CD14-positive monocyte (primary cell): ENCODE measurements at regions not wholly inside any gene's neighbourhood (a gene's known extent, or its start where the extent isn't known, plus 50 kb on each side); places are given as distances from the start of the nearest gene placed in this dataset.

Experiments used
- DNase-seq, 3 donors: peaks; one replicate each; pipeline ENCODE4 v3.0.0-alpha.2; 2011 to 2022
- H2AFZ ChIP-seq: 2 replicates; pipeline ENCODE4 v1.6.0; 2012; ENCODE audit warnings: mild to moderate bottlenecking, low read depth, low read length, inconsistent platforms; ENCODE audit not compliant: insufficient read depth, poor library complexity, severe bottlenecking
- H3K27ac ChIP-seq, 2 donors: 1 replicate in 1 of 2; 2 replicates in 1 of 2; pipeline ENCODE4 v1.5.1; 2012 to 2013; ENCODE audit warnings: low read length in 2 of 2, control low read depth in 1 of 2, inconsistent platforms in 1 of 2, low read depth in 1 of 2, mild to moderate bottlenecking in 1 of 2
- H3K27me3 ChIP-seq, 2 donors: one replicate each; pipeline versions ENCODE4 v1.6.0 to v1.6.1; 2011 to 2013; ENCODE audit warnings: low read length in 2 of 2; ENCODE audit not compliant: control insufficient read depth in 2 of 2, insufficient read depth in 2 of 2
- H3K36me3 ChIP-seq, 2 donors: replicated peaks in 1 of 2; 1 replicate in 1 of 2; 2 replicates in 1 of 2; pipeline versions ENCODE4 v1.5.1 to v1.6.1; 2012 to 2013; ENCODE audit warnings: low read length in 2 of 2, control low read depth in 1 of 2, inconsistent platforms in 1 of 2, mild to moderate bottlenecking in 1 of 2; ENCODE audit not compliant: insufficient read depth in 2 of 2, control insufficient read depth in 1 of 2
- H3K4me1 ChIP-seq, 2 donors: 1 replicate in 1 of 2; 2 replicates in 1 of 2; pipeline versions ENCODE4 v1.5.1 to v1.6.1; 2012 to 2013; ENCODE audit warnings: low read length in 2 of 2, control low read depth in 1 of 2, inconsistent platforms in 1 of 2, mild to moderate bottlenecking in 1 of 2, moderate library complexity in 1 of 2; ENCODE audit not compliant: insufficient read depth in 2 of 2, control insufficient read depth in 1 of 2
- H3K4me2 ChIP-seq: replicated peaks from 2 replicates; pipeline ENCODE3; 2012; ENCODE audit warnings: low read length, moderate library complexity, mild to moderate bottlenecking; ENCODE audit not compliant: poor library complexity, severe bottlenecking; ENCODE audit errors: extremely low read depth
- H3K4me3 ChIP-seq, 3 experiments: fragments of 200-600 bp in 1 of 3; sonication (generic) in 1 of 3; replicated peaks in 1 of 3; 1 replicate in 2 of 3; 2 replicates in 1 of 3; pipeline ENCODE4 v1.5.1; 2011 to 2013; ENCODE audit warnings: low read length in 3 of 3, mild to moderate bottlenecking in 3 of 3, control low read depth in 2 of 3, low read depth in 2 of 3, inconsistent platforms in 1 of 3, moderate library complexity in 1 of 3
- H3K79me2 ChIP-seq: 2 replicates; pipeline ENCODE4 v1.6.0; 2012; ENCODE audit warnings: mild to moderate bottlenecking, control low read depth, inconsistent platforms, low read length, moderate library complexity; ENCODE audit not compliant: insufficient read depth
- H3K9ac ChIP-seq: 2 replicates; pipeline ENCODE4 v1.6.0; 2017; ENCODE audit warnings: low read length, mild to moderate bottlenecking; ENCODE audit not compliant: insufficient read depth, poor library complexity, severe bottlenecking
- H3K9me3 ChIP-seq, 2 donors: replicated peaks in 1 of 2; 1 replicate in 1 of 2; 2 replicates in 1 of 2; pipeline versions ENCODE4 v1.5.1 to v1.6.1; 2012 to 2013; ENCODE audit warnings: low read length in 2 of 2, control low read depth in 1 of 2; ENCODE audit not compliant: control insufficient read depth in 1 of 2, insufficient read depth in 1 of 2
- H4K20me1 ChIP-seq: 2 replicates; pipeline ENCODE4 v1.6.0; 2012; ENCODE audit warnings: mild to moderate bottlenecking, low read length, control low read depth, moderate library complexity; ENCODE audit not compliant: insufficient read depth
- H3K27ac Mint-ChIP-seq, 7 donors: one replicate each; pipeline ENCODE4 v1.8.0; 2020; ENCODE audit warnings: mild to moderate bottlenecking in 7 of 7, mixed read lengths in 7 of 7, moderate library complexity in 6 of 7, inconsistent platforms in 2 of 7
- H3K27me3 Mint-ChIP-seq, 3 donors: one replicate each; pipeline ENCODE4 v1.8.0; 2021 to 2022; ENCODE audit warnings: low read depth in 3 of 3, mild to moderate bottlenecking in 3 of 3, mixed read lengths in 3 of 3, moderate library complexity in 3 of 3, inconsistent platforms in 1 of 3
- H3K36me3 Mint-ChIP-seq, 2 donors: one replicate each; pipeline ENCODE4 v1.8.0; 2020; ENCODE audit warnings: mixed read lengths in 2 of 2, inconsistent platforms in 1 of 2, mild to moderate bottlenecking in 1 of 2
- H3K4me1 Mint-ChIP-seq: one replicate; pipeline ENCODE4 v1.8.0; 2020; ENCODE audit warnings: mild to moderate bottlenecking, mixed read lengths
- H3K4me3 Mint-ChIP-seq, 2 donors: one replicate each; pipeline ENCODE4 v1.8.0; 2020; ENCODE audit warnings: mild to moderate bottlenecking in 2 of 2, mixed read lengths in 2 of 2, moderate library complexity in 1 of 2
- H3K9me3 Mint-ChIP-seq, 7 donors: one replicate each; pipeline ENCODE4 v1.8.0; 2020 to 2022; ENCODE audit warnings: mixed read lengths in 7 of 7, mild to moderate bottlenecking in 6 of 7, moderate library complexity in 6 of 7, inconsistent platforms in 2 of 7
- WGBS: methylation state at CpG from one replicate; pipeline ENCODE4 v1.1.5; 2013; ENCODE audit warnings: missing lambda C conversion rate; ENCODE audit not compliant: insufficient coverage; 5-methylcytosine and 5-hydroxymethylcytosine counted together
- intact Hi-C, 2 donors: fragments of 100-400 bp; cut with micrococcal nuclease; formaldehyde crosslinking; loops; one replicate each; pipeline versions ENCODE4 v1.15.0 to v1.15.1; 2023
- TF ChIP-seq, protein P1 (sequence below): fragments of 200-600 bp; IDR thresholded peaks from one replicate; pipeline ENCODE4 v1.8.0; 2022; ENCODE audit warnings: antibody characterized with exemption, mild to moderate bottlenecking

DNA sequence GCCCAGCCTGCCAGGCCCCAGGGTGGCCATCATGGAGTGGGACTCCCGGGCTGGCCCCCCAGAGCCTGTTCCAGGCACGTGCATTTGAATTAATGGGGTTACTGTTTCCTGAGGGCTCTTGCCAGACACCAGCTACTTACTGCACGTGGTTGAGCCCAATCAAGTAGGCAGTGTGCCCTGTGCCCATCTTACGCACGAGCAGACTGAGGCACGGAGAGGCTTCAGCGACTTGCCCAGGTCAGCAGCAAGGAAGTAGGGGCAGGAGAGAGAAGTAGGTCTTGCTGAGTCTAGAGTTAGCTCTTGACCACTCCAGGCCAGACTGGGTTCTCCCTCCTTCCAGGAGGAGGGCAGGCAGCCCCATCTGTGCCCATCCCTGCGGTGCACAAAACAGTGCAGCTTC lies 67.7 kb downstream of the DIO3 start:
- DNase-seq, result no peak
- intact Hi-C loops, result loop anchor here (1.0 to 2.0 kb wide), 2 partner anchors 778 kb away; no protein-coding TSS in a partner anchor
- Mint-ChIP-seq H3K9me3 (no peaks in the 10 kb centered on the region), H3K4me1 (peaks cover 6% of the 10 kb centered on the region), H3K27me3 (peaks cover 6 to 10% (median 9%) of the 10 kb centered on the region in 3 donors), H3K4me3 (no peak overlapping the region), H3K27ac (no peak overlapping the region), H3K36me3 (no peaks in the 10 kb centered on the region)
- TF ChIP-seq, protein P1, sequence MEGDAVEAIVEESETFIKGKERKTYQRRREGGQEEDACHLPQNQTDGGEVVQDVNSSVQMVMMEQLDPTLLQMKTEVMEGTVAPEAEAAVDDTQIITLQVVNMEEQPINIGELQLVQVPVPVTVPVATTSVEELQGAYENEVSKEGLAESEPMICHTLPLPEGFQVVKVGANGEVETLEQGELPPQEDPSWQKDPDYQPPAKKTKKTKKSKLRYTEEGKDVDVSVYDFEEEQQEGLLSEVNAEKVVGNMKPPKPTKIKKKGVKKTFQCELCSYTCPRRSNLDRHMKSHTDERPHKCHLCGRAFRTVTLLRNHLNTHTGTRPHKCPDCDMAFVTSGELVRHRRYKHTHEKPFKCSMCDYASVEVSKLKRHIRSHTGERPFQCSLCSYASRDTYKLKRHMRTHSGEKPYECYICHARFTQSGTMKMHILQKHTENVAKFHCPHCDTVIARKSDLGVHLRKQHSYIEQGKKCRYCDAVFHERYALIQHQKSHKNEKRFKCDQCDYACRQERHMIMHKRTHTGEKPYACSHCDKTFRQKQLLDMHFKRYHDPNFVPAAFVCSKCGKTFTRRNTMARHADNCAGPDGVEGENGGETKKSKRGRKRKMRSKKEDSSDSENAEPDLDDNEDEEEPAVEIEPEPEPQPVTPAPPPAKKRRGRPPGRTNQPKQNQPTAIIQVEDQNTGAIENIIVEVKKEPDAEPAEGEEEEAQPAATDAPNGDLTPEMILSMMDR, result no peak
- Histone ChIP-seq H4K20me1 (no peaks in the 10 kb centered on the region), H3K9me3 (no peaks in the 10 kb centered on the region), H3K4me2 (peak overlapping the region; percentile 51), H3K79me2 (no peaks in the 10 kb centered on the region), H3K4me3 (no peak overlapping the region), H2AFZ (peak overlapping the region; percentile 80), H3K27me3 (no peaks in the 10 kb centered on the region), H3K4me1 (peaks cover 9 to 13% of the 10 kb centered on the region in 2 donors), H3K9ac (peak overlapping the region; percentile 27), H3K36me3 (no peaks in the 10 kb centered on the region), H3K27ac (no peak overlapping the region)
- 40% methylated on average over 2 of the region's 8 CpGs for WGBS

DNA sequence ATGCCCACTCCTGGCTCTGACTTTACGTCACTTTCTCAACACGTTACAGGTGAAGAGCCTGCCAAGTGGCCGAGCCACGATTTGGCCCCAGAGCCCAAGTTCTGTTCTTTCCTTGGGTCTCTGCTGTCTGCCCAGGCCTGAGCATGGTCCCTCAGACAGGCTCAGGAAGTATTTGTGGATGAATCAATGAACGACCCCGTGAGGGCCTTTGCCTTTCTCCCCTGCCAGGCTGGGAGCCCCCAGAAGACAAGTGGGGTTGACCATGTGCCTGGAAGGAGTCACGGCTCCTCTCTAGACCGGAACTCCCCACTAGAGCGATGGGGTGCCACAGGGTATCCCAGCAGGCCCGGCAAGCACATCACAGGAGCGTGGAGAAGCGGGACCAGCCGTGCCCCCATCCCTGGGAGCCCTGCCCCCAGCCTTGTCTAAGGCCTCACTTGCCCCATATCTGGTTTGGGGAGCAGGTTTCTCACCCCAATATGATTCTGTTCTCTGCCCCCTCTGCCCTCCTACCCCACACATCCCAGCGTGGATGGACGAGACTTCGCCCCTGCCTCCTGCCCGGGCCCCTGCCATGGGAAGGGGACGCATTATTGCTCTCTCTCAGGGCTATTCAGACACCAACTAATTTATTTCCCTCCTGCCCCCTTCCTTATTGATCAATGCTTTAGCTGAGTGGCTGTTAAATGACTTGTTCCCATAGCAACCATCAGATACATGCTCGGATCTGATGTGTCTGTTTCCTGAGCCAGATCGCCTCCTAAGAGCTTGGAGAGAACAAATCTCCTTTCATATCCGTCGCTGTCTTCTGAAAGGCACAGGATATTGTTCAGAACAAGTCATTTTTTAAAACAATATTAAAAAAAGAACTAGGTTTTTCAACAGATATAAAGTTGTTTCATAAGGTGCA lies 69.0 kb downstream of the DIO3 start:
- H3K4me3 ChIP-seq, result no peak overlapping the region
- no peak overlapping the region for H3K4me2 ChIP-seq
- intact Hi-C loops, result no loop called here
- Mint-ChIP-seq H3K4me1 (peaks cover 6% of the 10 kb centered on the region), H3K9me3 (no peaks in the 10 kb centered on the region), H3K27me3 (peaks cover 6 to 10% (median 9%) of the 10 kb centered on the region in 3 donors), H3K36me3 (no peaks in the 10 kb centered on the region), H3K27ac (peak overlapping the region in 2 of 7 donors; percentile 3 to 4), H3K4me3 (no peak overlapping the region)
- peaks cover 9 to 13% of the 10 kb centered on the region in 2 donors for H3K4me1 ChIP-seq
- no peak overlapping the region for H3K9ac ChIP-seq
- H3K27me3 ChIP-seq, result no peaks in the 10 kb centered on the region
- no peak overlapping the region for H3K27ac ChIP-seq
- 86% methylated on average over 13 of the region's 22 CpGs for WGBS
- no peaks in the 10 kb centered on the region for H3K9me3 ChIP-seq
- no peaks in the 10 kb centered on the region for H3K36me3 ChIP-seq
- no peaks in the 10 kb centered on the region for H3K79me2 ChIP-seq
- DNase-seq, result no peak
- no peaks in the 10 kb centered on the region for H4K20me1 ChIP-seq
- H2AFZ ChIP-seq, result no peak overlapping the region
- TF ChIP-seq, protein P1, result no peak
